Ovary (tissue), 7 donors: ENCODE measurements at regions not wholly inside any gene's neighbourhood (a gene's known extent, or its start where the extent isn't known, plus 50 kb on each side); places are given as distances from the start of the nearest gene placed in this dataset.

Experiments
- DNase-seq, 5 donors: peaks; one replicate each; pipeline ENCODE4 v3.0.0-alpha.2; 2019 to 2020
- H3K27ac ChIP-seq, 2 donors: fragments of 200-600 bp; one replicate each; pipeline versions ENCODE4 v1.5.1 to v1.8.0; 2019 to 2022
- H3K27me3 ChIP-seq: fragments of 200-600 bp; one replicate; pipeline ENCODE4 v1.8.0; 2022
- H3K36me3 ChIP-seq: fragments of 200-600 bp; sonication (generic); one replicate; pipeline ENCODE4 v1.5.1; 2019
- H3K4me1 ChIP-seq: one replicate; pipeline ENCODE4 v1.8.1; 2013; ENCODE audit warnings: mild to moderate bottlenecking, moderate library complexity; ENCODE audit not compliant: insufficient read depth
- H3K4me3 ChIP-seq: fragments of 200-600 bp; sonication (generic); one replicate; pipeline ENCODE4 v1.5.1; 2017
- H3K9me3 ChIP-seq, 2 donors: fragments of 200-600 bp in 1 of 2; sonication (generic) in 1 of 2; one replicate each; pipeline versions ENCODE4 v1.5.1 to v1.8.1; 2013 to 2019; ENCODE audit warnings: mild to moderate bottlenecking in 1 of 2, moderate library complexity in 1 of 2
- CTCF ChIP-seq, 3 donors: fragments of 450-650 bp in 2 of 3; fragments of 200-600 bp in 1 of 3; IDR thresholded peaks; one replicate each; pipeline versions ENCODE4 v1.5.1 to v1.8.0; 2016 to 2022; ENCODE audit warnings: antibody characterized with exemption in 3 of 3, mild to moderate bottlenecking in 1 of 3
- EP300 ChIP-seq: sonication (generic); formaldehyde crosslinking; IDR thresholded peaks from one replicate; pipeline ENCODE4 v1.6.1; 2017; ENCODE audit warnings: antibody characterized with exemption
- POLR2A ChIP-seq: fragments of 450-650 bp; IDR thresholded peaks from one replicate; pipeline ENCODE4 v1.6.1; 2017; ENCODE audit warnings: antibody characterized with exemption, mild to moderate bottlenecking, moderate library complexity
- WGBS, 3 donors: extraction: QIAGEN DNeasy Blood & Tissue Kit in 1 of 3; methylation state at CpG; one replicate each; pipeline versions ENCODE4 v1.1.5 to v1.1.7; 2013 to 2017; 5-methylcytosine and 5-hydroxymethylcytosine counted together
- intact Hi-C, 4 donors: fragments of 100-400 bp; cut with DNase I; formaldehyde crosslinking; loops; one replicate each; pipeline versions ENCODE4 v1.11.0 to v1.15.1; 2022 to 2023
- donor health status: DM: no; HTN: no; CAD: no; lungs with moderate emphysema.
- donor health status: DM: no; HTN: no; CAD: no.
- donor health status: Bipolar disorder and iron deficiency.
- donor health status: DM: no; HTN: no; CAD: no.
- donor health status: DM: yes; HTN: yes; CAD: no.

GRCh38 chr4:161182913-161183312 lies 980.9 kb downstream of the FSTL5 start:
- TF ChIP-seq EP300 (no peak), CTCF (IDR thresholded peaks at IDR 0.05) (no peak), POLR2A (no peak)
- WGBS, 3 donors: 71 to 79% (median 73%) methylated on average over 3 of the region's 3 CpGs
- intact Hi-C loops: no loop called here

GRCh38 chr4:161178310-161178709 lies 985.5 kb downstream of the FSTL5 start:
- WGBS, 3 donors: 73 to 78% (median 77%) methylated on average over 5 of the region's 5 CpGs
- no peak for DNase-seq
- no peaks in the 10 kb centered on the region for H3K27me3 ChIP-seq
- TF ChIP-seq POLR2A (no peak), CTCF (IDR thresholded peaks at IDR 0.05) (no peak), EP300 (no peak)
- H3K4me3 ChIP-seq: no peak overlapping the region
- no peak overlapping the region for H3K27ac ChIP-seq
- H3K4me1 ChIP-seq: no peaks in the 10 kb centered on the region
- intact Hi-C loops: no loop called here
- no peaks in the 10 kb centered on the region for H3K36me3 ChIP-seq
- H3K9me3 ChIP-seq: no peaks in the 10 kb centered on the region

More at GRCh38 chr4:161182913-161183312, 980.9 kb downstream of the FSTL5 start:
- no peaks in the 10 kb centered on the region for H3K4me1 ChIP-seq
- no peak for DNase-seq
- H3K9me3 ChIP-seq: no peaks in the 10 kb centered on the region
- no peaks in the 10 kb centered on the region for H3K27me3 ChIP-seq
- no peak overlapping the region for H3K27ac ChIP-seq
- no peaks in the 10 kb centered on the region for H3K36me3 ChIP-seq
- no peak overlapping the region for H3K4me3 ChIP-seq

- WGBS, 3 donors: 79 to 93% (median 81%) methylated on average over 1 of the region's 1 CpG
- intact Hi-C loops: no loop called here
- no peak for TF ChIP-seq EP300
- no peak for TF ChIP-seq POLR2A
- no peak for TF ChIP-seq CTCF (IDR thresholded peaks at IDR 0.05)
- Histone ChIP-seq H3K27me3 (no peaks in the 10 kb centered on the region), H3K36me3 (no peaks in the 10 kb centered on the region), H3K4me3 (no peak overlapping the region), H3K4me1 (no peaks in the 10 kb centered on the region), H3K9me3 (no peaks in the 10 kb centered on the region), H3K27ac (no peak overlapping the region)
- no peak for DNase-seq
Observed at GRCh38 chr4:161172396-161173026, 991.3 kb downstream of the FSTL5 start.

GRCh38 chr4:161167539-161167938 lies 996.3 kb downstream of the FSTL5 start:
- Histone ChIP-seq H3K27me3 (no peaks in the 10 kb centered on the region), H3K4me3 (no peak overlapping the region), H3K4me1 (no peaks in the 10 kb centered on the region), H3K36me3 (no peaks in the 10 kb centered on the region), H3K27ac (no peak overlapping the region), H3K9me3 (no peaks in the 10 kb centered on the region)
- no peak for DNase-seq
- intact Hi-C loops: no loop called here
- no peak for TF ChIP-seq EP300
- TF ChIP-seq POLR2A: no peak
- TF ChIP-seq CTCF (IDR thresholded peaks at IDR 0.05): no peak
